ENCODE measurements at regions not wholly inside any gene's neighbourhood (a gene's known extent, or its start where the extent isn't known, plus 50 kb on each side); places are given as distances from the start of the nearest gene placed in this dataset.

DNA sequence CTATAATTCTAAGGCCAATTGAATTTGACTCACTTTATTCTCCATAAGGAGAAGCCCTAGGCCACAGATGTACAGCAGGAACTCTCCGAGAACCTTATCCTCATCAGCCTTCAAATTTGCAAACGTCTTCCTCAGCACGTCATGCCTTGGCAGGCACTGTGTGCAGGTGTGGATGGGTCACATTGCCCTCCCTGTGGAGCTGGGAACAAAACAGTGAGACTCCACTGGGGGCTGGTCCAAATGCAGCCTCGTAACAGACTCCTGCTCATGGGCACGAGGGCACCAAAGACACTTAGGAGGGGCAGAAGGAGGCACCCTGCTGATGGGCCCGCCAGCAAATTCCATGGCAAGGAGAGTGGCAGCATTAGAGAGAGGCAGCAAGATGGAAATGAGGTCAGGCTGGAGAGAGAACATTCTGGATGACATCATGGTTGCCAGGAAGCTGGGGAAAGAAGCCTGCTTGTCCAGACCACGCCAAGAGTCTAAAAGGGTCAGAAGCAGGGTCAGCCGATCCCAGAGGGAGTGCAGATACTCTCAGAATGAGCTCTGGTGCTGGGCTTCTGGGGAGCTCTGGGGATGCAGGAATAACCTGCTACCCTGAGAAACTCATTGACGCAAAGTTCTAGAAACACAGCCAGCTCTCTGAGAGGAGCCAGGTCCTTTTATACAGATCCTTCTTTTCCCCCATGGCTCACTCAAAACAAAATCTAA, 242.2 kb downstream of the B3GLCT start:
- Histone ChIP-seq H3K9me3 (replicated peaks; ENCODE audit: control insufficient read depth, insufficient read depth, low read length) (no peaks in the 10 kb centered on the region), H3K27me3 (replicated peaks in 1 of 2; ENCODE audit: control insufficient read depth in 2 of 2, insufficient read depth in 2 of 2, low read length in 1 of 2) (no peaks in the 10 kb centered on the region; a peak in 1 of 4 replicates), H4K20me1 (ENCODE audit: control insufficient read depth, insufficient read depth) (no peaks in the 10 kb centered on the region), H3K4me1 (ENCODE audit: control insufficient read depth, insufficient read depth, low read length) (no peaks in the 10 kb centered on the region), H3K27ac (ENCODE audit: control insufficient read depth, insufficient read depth) (no peak overlapping the region), H3K79me2 (ENCODE audit: control insufficient read depth, insufficient read depth, low read length) (no peaks in the 10 kb centered on the region), H2AFZ (ENCODE audit: control insufficient read depth, low read depth, low read length) (no peak overlapping the region), H3K4me3 (no peak overlapping the region), H3K36me3 (ENCODE audit: control insufficient read depth in 2 of 2, insufficient read depth in 2 of 2, low read length in 1 of 2) (no peaks in the 10 kb centered on the region), H3K4me2 (ENCODE audit: control insufficient read depth, insufficient read depth) (no peak overlapping the region), H3K9ac (ENCODE audit: control insufficient read depth, insufficient read depth, low read length) (no peak overlapping the region)
- CTCF ChIA-PET: interaction anchor here (1.2 kb wide), 1 partner anchor 299 kb away, joined by 3 read pairs; no protein-coding TSS in a partner anchor
- POLR2A ChIA-PET: no interaction called here
- FAIRE-seq: no peak
- 26% methylated on average over 9 of the region's 9 CpGs for WGBS (ENCODE audit: insufficient coverage, insufficient replicate concordance, low lambda C conversion rate, missing lambda C conversion rate)
- ATAC-seq: no peak
- TF ChIP-seq ZNF24 (IDR thresholded peaks at IDR 0.05): no peak
- no peak for DNase-seq (ENCODE audit: low read depth, low spot score)
- in situ Hi-C loops (cut with MboI) (no loop called here), intact Hi-C loops (cut with micrococcal nuclease; ENCODE audit: unreplicated experiment) (no loop called here)
- RAD21 ChIA-PET (ENCODE audit: unreplicated experiment): no interaction called here
- no TSS peak for BruUV-seq (replicated peaks)
- SMC1A ChIA-PET (ENCODE audit: uncharacterized antibody, unreplicated experiment): interaction anchor here (1.3 kb wide), 1 partner anchor 10 kb away, joined by 4 read pairs; no protein-coding TSS in a partner anchor

- H3K9me3 ChIP-seq (replicated peaks; ENCODE audit: control insufficient read depth, insufficient read depth, low read length): no peaks in the 10 kb centered on the region
- H3K79me2 ChIP-seq (ENCODE audit: control insufficient read depth, insufficient read depth, low read length): no peaks in the 10 kb centered on the region
- H3K4me1 ChIP-seq (ENCODE audit: control insufficient read depth, insufficient read depth, low read length): no peaks in the 10 kb centered on the region
- WGBS (ENCODE audit: insufficient coverage, insufficient replicate concordance, low lambda C conversion rate, missing lambda C conversion rate): 17% methylated on average over 4 of the region's 4 CpGs
- no peak for TF ChIP-seq ZNF217 (IDR thresholded peaks at IDR 0.05)
- TF ChIP-seq, protein P1, sequence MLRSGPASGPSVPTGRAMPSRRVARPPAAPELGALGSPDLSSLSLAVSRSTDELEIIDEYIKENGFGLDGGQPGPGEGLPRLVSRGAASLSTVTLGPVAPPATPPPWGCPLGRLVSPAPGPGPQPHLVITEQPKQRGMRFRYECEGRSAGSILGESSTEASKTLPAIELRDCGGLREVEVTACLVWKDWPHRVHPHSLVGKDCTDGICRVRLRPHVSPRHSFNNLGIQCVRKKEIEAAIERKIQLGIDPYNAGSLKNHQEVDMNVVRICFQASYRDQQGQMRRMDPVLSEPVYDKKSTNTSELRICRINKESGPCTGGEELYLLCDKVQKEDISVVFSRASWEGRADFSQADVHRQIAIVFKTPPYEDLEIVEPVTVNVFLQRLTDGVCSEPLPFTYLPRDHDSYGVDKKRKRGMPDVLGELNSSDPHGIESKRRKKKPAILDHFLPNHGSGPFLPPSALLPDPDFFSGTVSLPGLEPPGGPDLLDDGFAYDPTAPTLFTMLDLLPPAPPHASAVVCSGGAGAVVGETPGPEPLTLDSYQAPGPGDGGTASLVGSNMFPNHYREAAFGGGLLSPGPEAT (IDR thresholded peaks at IDR 0.05; ENCODE audit: low read depth): no peak
- TF ChIP-seq ZNF207 (IDR thresholded peaks at IDR 0.05; ENCODE audit: borderline replicate concordance): no peak
- TF ChIP-seq, protein P2, sequence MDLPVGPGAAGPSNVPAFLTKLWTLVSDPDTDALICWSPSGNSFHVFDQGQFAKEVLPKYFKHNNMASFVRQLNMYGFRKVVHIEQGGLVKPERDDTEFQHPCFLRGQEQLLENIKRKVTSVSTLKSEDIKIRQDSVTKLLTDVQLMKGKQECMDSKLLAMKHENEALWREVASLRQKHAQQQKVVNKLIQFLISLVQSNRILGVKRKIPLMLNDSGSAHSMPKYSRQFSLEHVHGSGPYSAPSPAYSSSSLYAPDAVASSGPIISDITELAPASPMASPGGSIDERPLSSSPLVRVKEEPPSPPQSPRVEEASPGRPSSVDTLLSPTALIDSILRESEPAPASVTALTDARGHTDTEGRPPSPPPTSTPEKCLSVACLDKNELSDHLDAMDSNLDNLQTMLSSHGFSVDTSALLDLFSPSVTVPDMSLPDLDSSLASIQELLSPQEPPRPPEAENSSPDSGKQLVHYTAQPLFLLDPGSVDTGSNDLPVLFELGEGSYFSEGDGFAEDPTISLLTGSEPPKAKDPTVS (IDR thresholded peaks at IDR 0.05; ENCODE audit: low read depth, low read length): no peak
- TF ChIP-seq, protein P3, sequence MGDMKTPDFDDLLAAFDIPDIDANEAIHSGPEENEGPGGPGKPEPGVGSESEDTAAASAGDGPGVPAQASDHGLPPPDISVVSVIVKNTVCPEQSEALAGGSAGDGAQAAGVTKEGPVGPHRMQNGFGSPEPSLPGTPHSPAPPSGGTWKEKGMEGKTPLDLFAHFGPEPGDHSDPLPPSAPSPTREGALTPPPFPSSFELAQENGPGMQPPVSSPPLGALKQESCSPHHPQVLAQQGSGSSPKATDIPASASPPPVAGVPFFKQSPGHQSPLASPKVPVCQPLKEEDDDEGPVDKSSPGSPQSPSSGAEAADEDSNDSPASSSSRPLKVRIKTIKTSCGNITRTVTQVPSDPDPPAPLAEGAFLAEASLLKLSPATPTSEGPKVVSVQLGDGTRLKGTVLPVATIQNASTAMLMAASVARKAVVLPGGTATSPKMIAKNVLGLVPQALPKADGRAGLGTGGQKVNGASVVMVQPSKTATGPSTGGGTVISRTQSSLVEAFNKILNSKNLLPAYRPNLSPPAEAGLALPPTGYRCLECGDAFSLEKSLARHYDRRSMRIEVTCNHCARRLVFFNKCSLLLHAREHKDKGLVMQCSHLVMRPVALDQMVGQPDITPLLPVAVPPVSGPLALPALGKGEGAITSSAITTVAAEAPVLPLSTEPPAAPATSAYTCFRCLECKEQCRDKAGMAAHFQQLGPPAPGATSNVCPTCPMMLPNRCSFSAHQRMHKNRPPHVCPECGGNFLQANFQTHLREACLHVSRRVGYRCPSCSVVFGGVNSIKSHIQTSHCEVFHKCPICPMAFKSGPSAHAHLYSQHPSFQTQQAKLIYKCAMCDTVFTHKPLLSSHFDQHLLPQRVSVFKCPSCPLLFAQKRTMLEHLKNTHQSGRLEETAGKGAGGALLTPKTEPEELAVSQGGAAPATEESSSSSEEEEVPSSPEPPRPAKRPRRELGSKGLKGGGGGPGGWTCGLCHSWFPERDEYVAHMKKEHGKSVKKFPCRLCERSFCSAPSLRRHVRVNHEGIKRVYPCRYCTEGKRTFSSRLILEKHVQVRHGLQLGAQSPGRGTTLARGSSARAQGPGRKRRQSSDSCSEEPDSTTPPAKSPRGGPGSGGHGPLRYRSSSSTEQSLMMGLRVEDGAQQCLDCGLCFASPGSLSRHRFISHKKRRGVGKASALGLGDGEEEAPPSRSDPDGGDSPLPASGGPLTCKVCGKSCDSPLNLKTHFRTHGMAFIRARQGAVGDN (IDR thresholded peaks at IDR 0.05): no peak
- no peak for TF ChIP-seq PML (IDR thresholded peaks at IDR 0.05; ENCODE audit: low read length)
- DNase-seq (ENCODE audit: low read depth, low spot score) (no peak), ATAC-seq (no peak), FAIRE-seq (no peak)
- H3K4me2 ChIP-seq (ENCODE audit: control insufficient read depth, insufficient read depth): no peak overlapping the region
- H3K9ac ChIP-seq (ENCODE audit: control insufficient read depth, insufficient read depth, low read length): no peak overlapping the region
- ChIA-PET SMC1A (ENCODE audit: uncharacterized antibody, unreplicated experiment) (interaction anchor here (1.3 kb wide), 1 partner anchor 11 kb away, joined by 4 read pairs; no protein-coding TSS in a partner anchor), CTCF (interaction anchor here (0.6 to 1.2 kb wide), 3 partner anchors 11 to 468 kb away, joined by 3 to 4 read pairs (median 3); no protein-coding TSS in a partner anchor), RAD21 (ENCODE audit: unreplicated experiment) (no interaction called here), POLR2A (no interaction called here)
- intact Hi-C loops (cut with micrococcal nuclease; ENCODE audit: unreplicated experiment) (no loop called here), in situ Hi-C loops (cut with MboI) (no loop called here)
- H4K20me1 ChIP-seq (ENCODE audit: control insufficient read depth, insufficient read depth): no peaks in the 10 kb centered on the region
- H3K27ac ChIP-seq (ENCODE audit: control insufficient read depth, insufficient read depth): no peak overlapping the region
- no peaks in the 10 kb centered on the region; a peak in 1 of 4 replicates for H3K27me3 ChIP-seq (replicated peaks in 1 of 2; ENCODE audit: control insufficient read depth in 2 of 2, insufficient read depth in 2 of 2, low read length in 1 of 2)
- H2AFZ ChIP-seq (ENCODE audit: control insufficient read depth, low read depth, low read length): no peak overlapping the region
- H3K36me3 ChIP-seq (ENCODE audit: control insufficient read depth in 2 of 2, insufficient read depth in 2 of 2, low read length in 1 of 2): no peaks in the 10 kb centered on the region
- no peak overlapping the region for H3K4me3 ChIP-seq
- no TSS peak for BruUV-seq (replicated peaks)
Observed at GRCh38 chr13:31442571-31442970, 242.8 kb downstream of the B3GLCT start.

All from GM12878 (cell line).